ENCODE measurements at regions not wholly inside any gene's neighbourhood (a gene's known extent, or its start where the extent isn't known, plus 50 kb on each side); places are given as distances from the start of the nearest gene placed in this dataset.

DNA sequence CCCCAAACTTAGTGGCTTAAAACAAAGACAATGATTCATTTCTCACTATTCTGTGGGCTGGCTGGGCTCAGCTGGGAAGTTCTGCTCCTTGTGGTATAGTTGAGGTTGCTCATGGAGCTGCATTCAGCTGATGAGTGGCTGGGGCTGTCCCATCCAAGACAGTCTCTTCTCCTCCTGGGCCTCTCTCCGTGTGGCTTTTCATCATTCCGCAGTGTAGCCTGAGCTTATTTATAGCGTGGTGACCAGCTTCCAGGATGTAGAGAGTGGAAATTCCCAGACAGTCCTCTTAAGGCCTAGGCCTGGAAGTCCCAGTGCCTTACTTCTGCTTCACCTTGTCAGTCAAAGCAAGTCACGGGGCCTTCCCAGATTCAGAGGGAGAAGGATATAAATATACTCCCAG is 136.7 kb upstream of the DAZL start:
- H3K9ac ChIP-seq (ENCODE audit: low read length), result no peak overlapping the region
- H3K79me2 ChIP-seq (ENCODE audit: control insufficient read depth, insufficient read depth, low read length), result no peaks in the 10 kb centered on the region
- no peaks in the 10 kb centered on the region for H3K4me1 ChIP-seq (ENCODE audit: control insufficient read depth in 2 of 2, insufficient read depth in 2 of 2, low read length in 2 of 2)
- no peaks in the 10 kb centered on the region for H3K27me3 ChIP-seq (replicated peaks in 1 of 4; ENCODE audit: control extremely low read depth in 1 of 4, control insufficient read depth in 3 of 4, insufficient read depth in 4 of 4, low read length in 3 of 4)
- ATAC-seq (ENCODE audit: low read depth) (no peak), DNase-seq (no peak)
- no peak overlapping the region for H3K4me3 ChIP-seq (ENCODE audit: control extremely low read depth in 1 of 5, extremely low read depth in 1 of 5, insufficient read depth in 1 of 5, low read depth in 2 of 5, low read length in 4 of 5)
- peaks cover 0 to 5% (median 0%) of the 10 kb centered on the region in 3 donors for H3K9me3 ChIP-seq (ENCODE audit: control extremely low read depth in 1 of 3, control insufficient read depth in 2 of 3, insufficient read depth in 1 of 3, low read length in 2 of 3)
- no peaks in the 10 kb centered on the region for H3K27me3 Mint-ChIP-seq
- H3K27ac Mint-ChIP-seq, result no peak overlapping the region
- peaks cover 1% of the 10 kb centered on the region for H3K4me1 Mint-ChIP-seq
- ChIA-PET POLR2A (no interaction called here), CTCF (no interaction called here)
- H3K36me3 ChIP-seq (replicated peaks in 1 of 2; ENCODE audit: control extremely low read depth in 1 of 2, control insufficient read depth in 1 of 2, extremely low read depth in 1 of 2, insufficient read depth in 2 of 2, low read length in 1 of 2), result no peaks in the 10 kb centered on the region
- WGBS (ENCODE audit: insufficient coverage), result 94% methylated on average over 2 of the region's 4 CpGs
- H3K27ac ChIP-seq (ENCODE audit: low read length in 2 of 2), result no peak overlapping the region
- H3K4me2 ChIP-seq (replicated peaks; ENCODE audit: low read depth, low read length, poor library complexity, severe bottlenecking), result no peak overlapping the region
- no peak for TF ChIP-seq CTCF (IDR thresholded peaks at IDR 0.05)
- no peak for TF ChIP-seq EZH2 (IDR thresholded peaks at IDR 0.05; ENCODE audit: borderline replicate concordance, insufficient read depth, low read depth, low read length, poor library complexity, severe bottlenecking)
- H4K20me1 ChIP-seq (ENCODE audit: control insufficient read depth, insufficient read depth, low read length, poor library complexity, severe bottlenecking), result no peaks in the 10 kb centered on the region
- H3K9me3 Mint-ChIP-seq (ENCODE audit: insufficient read depth), result no peaks in the 10 kb centered on the region
- intact Hi-C loops (cut with micrococcal nuclease), result no loop called here
- H3K4me3 Mint-ChIP-seq, result no peak overlapping the region
- H2AFZ ChIP-seq (ENCODE audit: insufficient read depth, low read depth, low read length, poor library complexity, severe bottlenecking), result no peak overlapping the region

DNA sequence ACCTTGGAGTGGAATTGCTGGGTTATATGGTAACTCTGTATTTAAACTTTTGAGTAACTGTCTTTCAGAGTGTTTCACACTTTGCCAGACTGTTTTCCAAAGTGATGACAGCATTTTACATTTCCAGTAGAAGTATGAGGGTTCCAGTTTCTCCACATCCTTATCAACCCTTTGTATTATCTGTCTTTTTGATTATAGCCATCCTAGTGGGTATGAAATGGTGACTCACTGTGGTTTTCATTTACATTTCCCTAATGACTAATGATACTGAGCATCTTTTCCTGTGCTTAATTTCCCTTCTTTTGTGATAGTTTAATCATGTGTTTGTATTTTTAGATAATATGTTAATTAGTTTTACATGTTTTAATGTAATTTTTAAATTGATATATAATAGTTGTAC is 138.1 kb upstream of the DAZL start:
- intact Hi-C loops (cut with micrococcal nuclease), result no loop called here
- H3K9ac ChIP-seq (ENCODE audit: low read length), result no peak overlapping the region
- H3K9me3 ChIP-seq (ENCODE audit: control extremely low read depth in 1 of 3, control insufficient read depth in 2 of 3, insufficient read depth in 1 of 3, low read length in 2 of 3), result peaks cover 0 to 5% (median 0%) of the 10 kb centered on the region in 3 donors
- Mint-ChIP-seq H3K27ac (no peak overlapping the region), H3K9me3 (ENCODE audit: insufficient read depth) (no peaks in the 10 kb centered on the region), H3K4me1 (no peaks in the 10 kb centered on the region), H3K4me3 (no peak overlapping the region), H3K27me3 (no peaks in the 10 kb centered on the region)
- ChIA-PET CTCF (no interaction called here), POLR2A (no interaction called here)
- no peaks in the 10 kb centered on the region for H3K4me1 ChIP-seq (ENCODE audit: control insufficient read depth in 2 of 2, insufficient read depth in 2 of 2, low read length in 2 of 2)
- no peak overlapping the region for H2AFZ ChIP-seq (ENCODE audit: insufficient read depth, low read depth, low read length, poor library complexity, severe bottlenecking)
- H3K27ac ChIP-seq (ENCODE audit: low read length in 2 of 2), result no peak overlapping the region
- H3K4me2 ChIP-seq (replicated peaks; ENCODE audit: low read depth, low read length, poor library complexity, severe bottlenecking), result no peak overlapping the region
- no peak for DNase-seq
- no peak for ATAC-seq (ENCODE audit: low read depth)
- no peak overlapping the region for H3K4me3 ChIP-seq (ENCODE audit: control extremely low read depth in 1 of 5, extremely low read depth in 1 of 5, insufficient read depth in 1 of 5, low read depth in 2 of 5, low read length in 4 of 5)
- no peaks in the 10 kb centered on the region for H4K20me1 ChIP-seq (ENCODE audit: control insufficient read depth, insufficient read depth, low read length, poor library complexity, severe bottlenecking)
- no peaks in the 10 kb centered on the region for H3K79me2 ChIP-seq (ENCODE audit: control insufficient read depth, insufficient read depth, low read length)
- no peaks in the 10 kb centered on the region for H3K27me3 ChIP-seq (replicated peaks in 1 of 4; ENCODE audit: control extremely low read depth in 1 of 4, control insufficient read depth in 3 of 4, insufficient read depth in 4 of 4, low read length in 3 of 4)
- H3K36me3 ChIP-seq (replicated peaks in 1 of 2; ENCODE audit: control extremely low read depth in 1 of 2, control insufficient read depth in 1 of 2, extremely low read depth in 1 of 2, insufficient read depth in 2 of 2, low read length in 1 of 2), result no peaks in the 10 kb centered on the region
- no peak for TF ChIP-seq CTCF (IDR thresholded peaks at IDR 0.05)
- TF ChIP-seq EZH2 (IDR thresholded peaks at IDR 0.05; ENCODE audit: borderline replicate concordance, insufficient read depth, low read depth, low read length, poor library complexity, severe bottlenecking), result no peak
